ENCODE measurements at regions not wholly inside any gene's neighbourhood (a gene's known extent, or its start where the extent isn't known, plus 50 kb on each side); places are given as distances from the start of the nearest gene placed in this dataset.

DNA sequence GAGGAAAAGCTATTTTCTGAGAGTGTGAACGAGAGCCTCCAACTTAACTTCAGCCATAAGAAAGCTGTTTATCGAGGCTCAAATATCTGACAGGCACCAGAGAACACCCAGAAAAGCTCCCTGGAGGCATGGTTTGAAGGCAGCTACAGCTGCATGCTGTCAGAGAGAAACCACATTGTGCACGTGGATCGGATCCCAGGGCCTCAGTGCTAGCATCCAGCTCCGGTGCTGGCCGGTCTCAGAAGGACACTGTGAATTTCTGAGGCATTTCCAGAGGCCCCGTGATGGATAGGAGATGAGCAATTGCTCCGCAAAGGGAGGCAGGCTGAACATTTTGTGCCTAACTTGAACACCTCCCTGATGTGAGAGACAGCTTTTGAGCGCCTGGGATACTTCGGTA, 315.7 kb downstream of the FGF9 start:
- Mint-ChIP-seq H3K4me1 (no peaks in the 10 kb centered on the region), H3K36me3 (ENCODE audit: low read depth) (no peaks in the 10 kb centered on the region), H3K27me3 (ENCODE audit: low read depth) (peaks cover 3% of the 10 kb centered on the region), H3K4me3 (no peak overlapping the region), H3K27ac (no peak overlapping the region), H3K9me3 (no peaks in the 10 kb centered on the region)
- TF ChIP-seq, protein P1, sequence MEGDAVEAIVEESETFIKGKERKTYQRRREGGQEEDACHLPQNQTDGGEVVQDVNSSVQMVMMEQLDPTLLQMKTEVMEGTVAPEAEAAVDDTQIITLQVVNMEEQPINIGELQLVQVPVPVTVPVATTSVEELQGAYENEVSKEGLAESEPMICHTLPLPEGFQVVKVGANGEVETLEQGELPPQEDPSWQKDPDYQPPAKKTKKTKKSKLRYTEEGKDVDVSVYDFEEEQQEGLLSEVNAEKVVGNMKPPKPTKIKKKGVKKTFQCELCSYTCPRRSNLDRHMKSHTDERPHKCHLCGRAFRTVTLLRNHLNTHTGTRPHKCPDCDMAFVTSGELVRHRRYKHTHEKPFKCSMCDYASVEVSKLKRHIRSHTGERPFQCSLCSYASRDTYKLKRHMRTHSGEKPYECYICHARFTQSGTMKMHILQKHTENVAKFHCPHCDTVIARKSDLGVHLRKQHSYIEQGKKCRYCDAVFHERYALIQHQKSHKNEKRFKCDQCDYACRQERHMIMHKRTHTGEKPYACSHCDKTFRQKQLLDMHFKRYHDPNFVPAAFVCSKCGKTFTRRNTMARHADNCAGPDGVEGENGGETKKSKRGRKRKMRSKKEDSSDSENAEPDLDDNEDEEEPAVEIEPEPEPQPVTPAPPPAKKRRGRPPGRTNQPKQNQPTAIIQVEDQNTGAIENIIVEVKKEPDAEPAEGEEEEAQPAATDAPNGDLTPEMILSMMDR (IDR thresholded peaks at IDR 0.05; ENCODE audit: unreplicated experiment in 3 of 3) = no peak

DNA sequence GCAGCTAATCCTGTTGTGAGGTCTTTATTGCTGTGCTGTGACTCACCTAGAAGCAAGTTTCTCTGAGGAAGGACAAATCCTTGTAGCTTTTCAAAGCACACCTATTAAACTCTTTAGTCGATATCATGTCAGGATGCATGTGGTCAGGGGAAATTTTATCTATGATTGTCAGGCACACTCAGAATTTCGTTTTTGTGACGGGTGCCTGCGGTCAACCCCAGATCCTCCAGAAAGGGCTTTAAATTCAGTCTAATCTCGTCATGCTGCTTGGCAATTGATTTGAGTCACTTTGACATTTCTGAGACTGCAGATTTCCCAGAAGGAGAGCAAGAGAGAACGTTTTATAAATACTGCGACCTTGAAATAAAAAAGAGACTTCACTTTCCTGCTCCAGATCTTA, 316.9 kb downstream of the FGF9 start:
- peaks cover 3% of the 10 kb centered on the region for H3K27me3 Mint-ChIP-seq (ENCODE audit: low read depth)
- TF ChIP-seq, protein P1 (IDR thresholded peaks at IDR 0.05; ENCODE audit: unreplicated experiment in 3 of 3) = no peak
- no peaks in the 10 kb centered on the region for H3K4me1 Mint-ChIP-seq
- no peaks in the 10 kb centered on the region for H3K9me3 Mint-ChIP-seq
- H3K27ac Mint-ChIP-seq = no peak overlapping the region
- no peak overlapping the region for H3K4me3 Mint-ChIP-seq
- H3K36me3 Mint-ChIP-seq (ENCODE audit: low read depth) = no peaks in the 10 kb centered on the region

DNA sequence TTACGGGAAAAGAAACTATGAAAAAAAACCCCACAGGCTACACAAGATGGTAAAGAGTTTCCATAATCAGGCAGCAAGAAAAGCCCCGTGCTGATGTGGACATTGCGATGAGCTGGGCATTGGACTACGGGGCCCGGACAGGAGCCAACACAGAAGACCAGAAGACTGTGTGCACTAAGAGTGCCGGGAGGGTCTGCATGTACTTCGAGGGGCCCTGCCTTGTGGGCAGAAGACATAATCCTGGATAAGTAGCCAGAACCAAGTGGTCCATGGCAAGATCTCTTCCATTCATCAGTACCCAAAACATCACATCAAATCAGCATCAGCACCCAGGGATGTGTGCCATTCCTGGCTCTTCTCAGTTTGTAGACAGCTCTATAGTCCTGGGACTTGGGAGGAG, 317.8 kb downstream of the FGF9 start:
- peaks cover 3% of the 10 kb centered on the region for H3K27me3 Mint-ChIP-seq (ENCODE audit: low read depth)
- no peak overlapping the region for H3K4me3 Mint-ChIP-seq
- H3K27ac Mint-ChIP-seq = no peak overlapping the region
- TF ChIP-seq, protein P1 (IDR thresholded peaks at IDR 0.05; ENCODE audit: unreplicated experiment in 3 of 3) = no peak
- no peaks in the 10 kb centered on the region for H3K36me3 Mint-ChIP-seq (ENCODE audit: low read depth)
- H3K4me1 Mint-ChIP-seq = no peaks in the 10 kb centered on the region
- no peaks in the 10 kb centered on the region for H3K9me3 Mint-ChIP-seq

DNA sequence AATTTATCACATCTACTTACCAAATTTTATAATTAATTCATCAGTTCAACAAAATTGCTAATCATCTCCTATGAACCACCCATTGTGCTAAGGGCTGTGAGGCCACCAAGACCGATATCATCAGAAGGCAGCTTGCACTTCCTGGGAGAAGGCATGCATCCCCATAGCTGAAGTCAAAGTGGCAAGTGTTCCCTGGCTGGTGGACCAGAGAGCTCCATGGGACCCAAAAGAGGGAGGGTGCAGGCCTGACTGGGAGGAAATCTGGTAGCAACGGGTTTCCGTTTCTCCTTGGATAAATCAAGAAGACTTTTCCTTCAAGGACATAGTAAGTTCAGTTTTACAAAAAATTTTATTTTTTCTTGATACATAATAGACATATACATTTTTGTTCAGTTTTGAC, 325.2 kb downstream of the FGF9 start:
- H3K4me1 Mint-ChIP-seq = peaks cover 5% of the 10 kb centered on the region
- H3K27ac Mint-ChIP-seq = no peak overlapping the region
- no peak overlapping the region for H3K4me3 Mint-ChIP-seq
- peaks cover 4% of the 10 kb centered on the region for H3K9me3 Mint-ChIP-seq
- no peaks in the 10 kb centered on the region for H3K36me3 Mint-ChIP-seq (ENCODE audit: low read depth)
- H3K27me3 Mint-ChIP-seq (ENCODE audit: low read depth) = peaks cover 8% of the 10 kb centered on the region
- TF ChIP-seq, protein P1 (IDR thresholded peaks at IDR 0.05; ENCODE audit: unreplicated experiment in 3 of 3) = no peak

DNA sequence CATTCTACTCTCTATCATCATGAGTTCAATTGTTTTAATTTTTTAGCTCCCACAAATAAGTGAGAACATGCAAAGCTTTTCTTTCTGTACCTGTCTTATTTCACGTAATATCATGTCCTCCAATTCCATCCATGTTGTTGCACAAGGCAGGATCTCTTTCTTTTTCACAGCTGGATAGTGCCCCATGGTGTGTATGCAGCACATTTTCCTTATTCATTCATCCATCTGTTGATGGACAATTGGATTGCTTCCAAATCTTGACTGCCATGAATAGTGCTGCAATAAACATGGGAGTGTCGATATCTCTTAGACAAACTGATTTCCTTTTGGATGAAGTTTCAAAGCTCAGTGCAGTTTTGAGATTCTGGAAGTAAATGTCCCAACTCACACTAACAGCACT, 326.9 kb downstream of the FGF9 start:
- no peaks in the 10 kb centered on the region for H3K36me3 Mint-ChIP-seq (ENCODE audit: low read depth)
- H3K27me3 Mint-ChIP-seq (ENCODE audit: low read depth) = peaks cover 8% of the 10 kb centered on the region
- no peak overlapping the region for H3K27ac Mint-ChIP-seq
- peaks cover 5% of the 10 kb centered on the region for H3K4me1 Mint-ChIP-seq
- H3K9me3 Mint-ChIP-seq = peaks cover 4% of the 10 kb centered on the region
- no peak overlapping the region for H3K4me3 Mint-ChIP-seq
- TF ChIP-seq, protein P1 (IDR thresholded peaks at IDR 0.05; ENCODE audit: unreplicated experiment in 3 of 3) = no peak

DNA sequence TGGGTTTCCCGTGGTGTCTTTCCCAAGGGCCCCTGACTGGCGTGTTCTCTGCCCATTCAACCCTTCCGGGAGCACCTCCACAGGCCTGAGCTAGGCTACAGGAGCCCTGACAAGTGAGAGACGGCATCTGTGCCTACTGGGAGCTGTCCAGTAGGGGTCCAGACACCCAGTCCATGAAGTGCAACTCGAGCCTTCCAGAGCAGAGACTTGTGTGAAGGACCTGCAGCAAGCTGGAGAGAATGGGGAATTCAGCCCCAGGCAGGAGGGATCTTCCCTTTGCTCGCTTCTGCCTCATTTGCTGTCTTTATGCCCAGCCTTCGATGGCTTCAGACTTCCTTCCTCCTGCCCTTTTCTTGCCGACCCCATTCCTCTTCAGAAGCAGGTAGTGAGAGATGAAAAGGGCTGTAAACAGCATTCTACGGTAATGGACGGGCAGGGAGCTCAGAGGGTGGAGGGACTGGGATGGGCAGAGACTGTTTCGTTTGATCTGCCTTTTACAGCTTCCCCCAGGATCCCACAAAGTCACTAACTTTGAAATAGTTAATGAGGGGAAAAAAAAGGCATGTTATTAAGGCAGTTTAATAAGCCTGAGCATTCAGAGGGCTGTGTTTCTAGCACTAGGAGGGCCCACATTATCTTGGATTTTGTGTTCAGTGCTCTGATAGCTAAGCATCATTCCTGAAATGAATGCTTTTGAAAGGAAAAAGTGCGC, 327.6 kb downstream of the FGF9 start:
- peaks cover 5% of the 10 kb centered on the region for H3K4me1 Mint-ChIP-seq
- no peak overlapping the region for H3K4me3 Mint-ChIP-seq
- TF ChIP-seq, protein P1 (IDR thresholded peaks at IDR 0.05; ENCODE audit: unreplicated experiment in 3 of 3) = no peak
- H3K27me3 Mint-ChIP-seq (ENCODE audit: low read depth) = peaks cover 8% of the 10 kb centered on the region
- H3K27ac Mint-ChIP-seq = no peak overlapping the region
- H3K36me3 Mint-ChIP-seq (ENCODE audit: low read depth) = no peaks in the 10 kb centered on the region
- peaks cover 4% of the 10 kb centered on the region for H3K9me3 Mint-ChIP-seq

Data from nephron (organoid).